ENCODE measurements at regions not wholly inside any gene's neighbourhood (a gene's known extent, or its start where the extent isn't known, plus 50 kb on each side); places are given as distances from the start of the nearest gene placed in this dataset.
"Not testable (repeated sequence)": the region's sequence is repeated elsewhere in the genome, so short reads cannot be mapped to it uniquely, and the experiment has no call there.

GRCh38 chr2:34174506-34174905 lies 575.4 kb upstream of the FAM98A start:
- TF ChIP-seq CTCF (conservative IDR thresholded peaks at IDR 0.05; ENCODE audit: control insufficient read depth, insufficient read depth, low read depth, low read length) = no peak
- H3K4me3 ChIP-seq (ENCODE audit: control insufficient read depth, low read depth, low read length) = no peak overlapping the region
- DNase-seq (ENCODE audit: low read depth) = no peak

- TF ChIP-seq CTCF (conservative IDR thresholded peaks at IDR 0.05; ENCODE audit: control insufficient read depth, insufficient read depth, low read depth, low read length) = no peak
- no peak overlapping the region for H3K4me3 ChIP-seq (ENCODE audit: control insufficient read depth, low read depth, low read length)
- no peak for DNase-seq (ENCODE audit: low read depth)
These were observed 563.1 kb upstream of the FAM98A start for GRCh38 chr2:34162231-34162630.

GRCh38 chr2:34161549-34161948 lies 562.5 kb upstream of the FAM98A start:
- no peak for DNase-seq (ENCODE audit: low read depth)
- no peak overlapping the region for H3K4me3 ChIP-seq (ENCODE audit: control insufficient read depth, low read depth, low read length)
- TF ChIP-seq CTCF (conservative IDR thresholded peaks at IDR 0.05; ENCODE audit: control insufficient read depth, insufficient read depth, low read depth, low read length) = no peak

- DNase-seq (ENCODE audit: low read depth) = no peak
- H3K4me3 ChIP-seq (ENCODE audit: control insufficient read depth, low read depth, low read length) = no peak overlapping the region
- no peak for TF ChIP-seq CTCF (conservative IDR thresholded peaks at IDR 0.05; ENCODE audit: control insufficient read depth, insufficient read depth, low read depth, low read length)
These were observed 560.8 kb upstream of the FAM98A start for GRCh38 chr2:34159901-34160300.

- no peak for TF ChIP-seq CTCF (conservative IDR thresholded peaks at IDR 0.05; ENCODE audit: control insufficient read depth, insufficient read depth, low read depth, low read length)
- no peak overlapping the region for H3K4me3 ChIP-seq (ENCODE audit: control insufficient read depth, low read depth, low read length)
- no peak for DNase-seq (ENCODE audit: low read depth)
These were observed 554.4 kb upstream of the FAM98A start for GRCh38 chr2:34153484-34153883.

GRCh38 chr2:34147780-34148179 lies 548.7 kb upstream of the FAM98A start:
- TF ChIP-seq CTCF (conservative IDR thresholded peaks at IDR 0.05; ENCODE audit: control insufficient read depth, insufficient read depth, low read depth, low read length) = no peak
- H3K4me3 ChIP-seq (ENCODE audit: control insufficient read depth, low read depth, low read length) = no peak overlapping the region
- DNase-seq (ENCODE audit: low read depth) = no peak

GRCh38 chr2:34143149-34143548 lies 544.0 kb upstream of the FAM98A start:
- TF ChIP-seq CTCF (conservative IDR thresholded peaks at IDR 0.05; ENCODE audit: control insufficient read depth, insufficient read depth, low read depth, low read length) = no peak
- H3K4me3 ChIP-seq (ENCODE audit: control insufficient read depth, low read depth, low read length) = no peak overlapping the region
- DNase-seq (ENCODE audit: low read depth) = no peak

GRCh38 chr2:34142531-34143008 lies 543.5 kb upstream of the FAM98A start:
- not testable (repeated sequence) for DNase-seq (ENCODE audit: low read depth); H3K4me3 ChIP-seq (ENCODE audit: control insufficient read depth, low read depth, low read length)

GRCh38 chr2:34133065-34133464 lies 534.0 kb upstream of the FAM98A start:
- not testable (repeated sequence) for DNase-seq (ENCODE audit: low read depth); H3K4me3 ChIP-seq (ENCODE audit: control insufficient read depth, low read depth, low read length)
